Stimulated activated CD8-positive, alpha-beta memory T cell treated with anti-CD3 and anti-CD28 coated beads, Interleukin-12 subunit alpha, Interleukin-12 subunit beta, amount 100 ng/mL, for 1 hour (primary cell): ENCODE measurements at regions not wholly inside any gene's neighbourhood (a gene's known extent, or its start where the extent isn't known, plus 50 kb on each side); places are given as distances from the start of the nearest gene placed in this dataset.

Experiments
- DNase-seq: peaks from one replicate; pipeline ENCODE4 v3.0.0-alpha.2; 2020; ENCODE audit warnings: low read depth

GRCh38 chr2:64769392-64770044, 115.8 kb upstream of the SERTAD2 start:
- DNase-seq, result no peak

DNA sequence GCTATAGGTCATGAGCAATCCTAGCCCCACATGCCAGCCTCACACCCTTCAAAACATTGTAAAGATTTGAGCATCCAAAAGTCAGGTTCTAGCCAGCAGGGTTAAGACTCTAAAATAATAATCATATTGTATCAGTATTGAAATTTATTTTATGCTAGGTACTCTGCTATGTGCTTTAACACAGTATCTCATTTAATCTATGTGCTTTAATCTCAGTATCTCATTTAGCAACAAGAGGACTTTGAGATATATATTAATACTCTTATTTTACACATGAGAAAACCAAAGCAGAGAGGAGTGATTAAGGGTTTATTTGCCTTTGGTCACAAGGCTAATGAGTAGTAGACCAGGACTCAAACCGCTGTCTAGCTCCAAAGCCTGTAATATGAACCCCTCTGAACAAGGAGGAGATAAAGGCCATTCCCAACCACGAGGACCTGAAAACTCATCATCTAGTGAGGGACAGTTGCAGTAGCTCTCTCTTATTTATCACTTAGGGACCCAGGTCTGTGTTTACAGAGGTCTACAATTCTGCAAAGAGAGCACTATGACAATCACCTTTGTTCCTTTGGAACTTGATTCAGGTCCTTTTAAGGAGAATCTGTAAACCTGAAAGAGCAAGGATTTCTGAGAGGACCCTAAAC, 116.5 kb upstream of the SERTAD2 start:
- DNase-seq, result no peak

GRCh38 chr2:64770781-64771334, 117.1 kb upstream of the SERTAD2 start:
- no peak for DNase-seq

GRCh38 chr2:64771737-64772136, 118.0 kb upstream of the SERTAD2 start:
- no peak for DNase-seq

- no peak for DNase-seq
Observed at GRCh38 chr2:64773461-64774118, 119.9 kb upstream of the SERTAD2 start.

- no peak for DNase-seq
Observed at GRCh38 chr2:64777841-64778240, 124.1 kb upstream of the SERTAD2 start.

GRCh38 chr2:64779117-64779690, 125.5 kb upstream of the SERTAD2 start:
- no peak for DNase-seq

- no peak for DNase-seq
Observed at GRCh38 chr2:64780041-64780440, 126.3 kb upstream of the SERTAD2 start.

- DNase-seq, result no peak
Observed at GRCh38 chr2:64781711-64782390, 128.1 kb upstream of the SERTAD2 start.

DNA sequence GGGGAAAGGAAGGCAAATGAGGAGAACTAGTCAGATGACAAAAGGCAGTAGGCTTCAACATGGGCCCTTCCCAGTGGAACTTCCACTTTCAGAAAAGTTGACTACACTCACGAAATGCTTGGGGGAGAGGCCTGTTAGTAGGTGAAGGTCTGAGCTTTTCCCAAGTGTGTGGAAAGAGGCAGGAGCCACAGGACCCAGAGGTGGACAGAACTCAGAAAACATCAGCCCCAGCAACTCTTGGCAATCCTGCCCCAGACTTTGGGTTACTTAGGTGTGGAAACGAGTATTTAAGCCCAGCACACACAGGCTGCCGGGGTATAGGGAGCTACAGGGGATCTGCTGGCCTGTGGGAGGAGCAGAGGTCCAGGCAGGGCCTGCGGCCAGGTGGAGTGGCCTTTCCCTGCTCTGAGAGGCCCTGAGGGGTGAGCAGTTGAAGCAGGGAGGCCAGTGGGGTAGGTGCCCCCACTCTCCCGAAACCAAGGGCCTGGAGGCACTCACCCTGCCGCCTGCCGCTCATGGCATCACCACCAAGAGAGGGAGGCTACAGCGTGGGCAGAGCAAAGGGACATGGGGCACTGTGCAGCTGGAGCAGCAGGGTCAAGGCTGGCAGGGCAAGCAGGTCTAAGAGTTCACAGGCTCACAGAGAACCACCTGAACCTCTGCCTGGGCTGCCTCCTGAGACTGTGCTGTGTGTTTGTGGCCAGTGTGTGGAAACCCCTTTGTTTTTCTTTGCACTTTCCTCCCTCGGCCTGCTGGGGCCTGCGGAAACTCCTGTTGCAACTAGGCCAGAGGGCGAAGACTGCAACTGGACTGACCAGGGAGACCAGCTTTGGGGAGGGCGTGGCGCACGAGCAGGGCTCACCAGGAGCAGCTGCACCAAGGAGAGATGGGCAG, 130.7 kb upstream of the SERTAD2 start:
- no peak for DNase-seq

DNA sequence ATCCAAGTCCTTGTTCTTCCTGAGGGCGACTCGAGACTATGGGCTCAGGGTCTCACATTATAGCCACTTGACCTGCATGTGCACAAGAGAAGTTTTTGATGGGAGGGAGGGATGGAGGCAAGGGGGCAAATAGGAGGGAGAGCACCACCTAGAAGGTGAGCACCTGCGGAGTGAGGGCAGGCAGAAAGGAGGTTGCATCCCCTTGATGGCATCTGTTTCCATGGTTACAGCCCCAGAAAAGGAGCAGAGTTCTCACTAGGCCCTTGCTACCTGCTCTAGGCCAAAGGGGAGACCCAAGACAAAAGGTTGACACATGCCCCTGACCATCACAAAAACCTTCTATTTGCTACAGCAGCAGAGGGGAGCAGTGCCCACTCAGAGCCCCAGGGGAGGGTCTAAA, 131.5 kb upstream of the SERTAD2 start:
- DNase-seq, result no peak

DNA sequence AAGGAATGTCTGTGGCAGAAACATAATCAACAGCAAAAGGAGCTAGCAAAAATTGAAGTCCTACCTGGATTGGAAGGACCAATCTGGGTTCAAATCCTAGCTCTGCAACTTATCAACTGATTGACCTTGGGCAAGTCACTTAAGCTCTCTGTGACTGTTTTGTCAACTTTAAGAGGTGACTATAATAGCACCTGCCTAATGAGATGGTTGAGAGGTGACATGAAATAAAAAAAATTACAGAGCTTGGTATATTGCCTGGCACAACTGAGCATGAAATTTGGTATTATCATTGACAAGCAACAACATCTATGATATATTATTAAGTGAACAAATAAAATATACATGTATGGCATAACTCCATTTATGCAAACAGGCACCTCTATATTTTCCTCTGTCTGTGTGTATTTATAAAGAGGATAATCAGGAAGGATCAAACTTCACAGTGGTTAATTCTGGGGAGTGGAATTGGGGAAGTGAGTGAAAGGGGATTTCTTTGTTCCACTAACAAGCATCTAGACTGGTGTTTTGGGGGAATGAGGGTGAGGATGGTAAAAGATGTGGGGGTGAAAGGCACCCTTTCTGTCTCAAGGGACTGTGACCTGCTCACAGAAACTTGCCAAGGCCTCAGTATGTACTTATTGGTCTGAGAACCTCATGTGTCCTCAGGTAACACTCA, 132.8 kb upstream of the SERTAD2 start:
- DNase-seq, result no peak

DNA sequence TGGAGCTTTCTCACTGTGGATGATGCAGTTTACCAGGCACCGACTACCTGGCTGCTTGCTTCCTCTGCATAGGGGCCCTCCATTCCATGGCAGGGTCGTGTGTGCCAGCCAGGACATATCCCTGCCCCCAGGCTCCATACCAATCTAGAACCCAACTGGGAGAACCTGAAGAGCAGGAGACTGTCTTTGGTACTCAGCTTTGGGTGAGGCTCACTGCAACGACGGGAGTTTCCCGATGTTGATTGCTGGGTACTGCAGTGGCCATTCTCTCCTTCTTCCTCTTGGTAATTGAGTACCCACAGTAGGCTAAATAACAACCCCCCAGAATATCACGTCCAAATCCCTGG, 133.3 kb upstream of the SERTAD2 start:
- DNase-seq, result no peak

DNA sequence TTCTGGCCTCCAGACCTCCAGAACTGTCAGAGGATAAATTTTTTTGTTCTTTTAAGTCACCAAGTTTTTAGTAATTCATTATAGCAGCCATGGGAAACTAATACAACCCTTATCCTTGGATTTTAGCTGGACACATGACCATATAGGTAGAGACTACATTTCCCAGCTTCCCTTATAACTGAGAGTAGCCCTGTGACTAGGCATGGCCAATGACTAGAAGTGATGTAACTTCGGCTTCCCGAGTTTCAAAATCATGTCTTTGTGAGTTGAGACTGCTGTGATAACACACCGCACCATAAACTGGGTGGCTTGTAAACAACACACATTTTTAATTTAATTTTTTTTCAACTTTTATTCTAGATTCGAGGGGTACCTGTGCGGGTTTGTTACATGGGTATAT, 134.0 kb upstream of the SERTAD2 start:
- DNase-seq, result no peak

DNA sequence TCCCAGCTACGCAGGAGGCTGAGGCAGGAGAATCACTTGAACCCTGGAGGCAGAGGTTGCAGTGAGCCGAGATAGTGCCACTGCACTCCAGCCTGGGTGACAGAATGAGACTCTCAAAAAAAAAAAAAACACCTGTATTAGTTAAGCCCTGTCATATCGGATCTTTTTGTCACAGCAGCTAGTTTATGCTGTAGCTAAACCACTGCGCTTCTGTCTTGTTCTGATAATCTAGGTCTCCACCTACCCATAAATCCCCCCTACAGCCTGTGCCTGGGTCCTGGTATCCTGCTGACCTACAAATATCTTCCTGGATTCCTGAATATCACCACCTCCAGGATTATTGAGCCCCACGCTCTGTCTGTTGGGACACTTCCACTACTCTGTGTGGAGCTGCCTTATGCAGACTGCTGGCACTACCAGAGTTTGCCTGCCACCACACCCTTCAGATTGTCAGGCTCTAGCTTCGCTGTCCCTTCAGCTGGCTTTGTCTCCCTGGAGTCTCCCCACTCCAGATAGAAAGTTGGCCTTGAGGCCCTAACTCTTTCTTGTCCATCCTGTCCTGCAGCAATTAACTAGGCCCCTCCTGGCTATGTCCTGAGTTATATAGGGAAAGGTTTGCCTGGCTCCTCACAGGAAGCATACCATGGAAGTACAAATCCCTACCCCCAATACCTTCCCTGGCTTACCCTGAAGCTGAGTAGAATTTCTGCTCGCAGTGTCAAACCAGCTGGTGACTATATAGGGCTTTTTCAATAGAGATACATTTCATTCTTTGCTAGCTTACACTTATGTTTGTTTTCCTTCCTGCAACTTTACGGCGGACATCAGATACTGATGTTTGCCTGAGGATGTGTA, 136.0 kb upstream of the SERTAD2 start:
- no peak for DNase-seq

- DNase-seq, result no peak
Observed at GRCh38 chr2:64792300-64792699, 138.6 kb upstream of the SERTAD2 start.

DNA sequence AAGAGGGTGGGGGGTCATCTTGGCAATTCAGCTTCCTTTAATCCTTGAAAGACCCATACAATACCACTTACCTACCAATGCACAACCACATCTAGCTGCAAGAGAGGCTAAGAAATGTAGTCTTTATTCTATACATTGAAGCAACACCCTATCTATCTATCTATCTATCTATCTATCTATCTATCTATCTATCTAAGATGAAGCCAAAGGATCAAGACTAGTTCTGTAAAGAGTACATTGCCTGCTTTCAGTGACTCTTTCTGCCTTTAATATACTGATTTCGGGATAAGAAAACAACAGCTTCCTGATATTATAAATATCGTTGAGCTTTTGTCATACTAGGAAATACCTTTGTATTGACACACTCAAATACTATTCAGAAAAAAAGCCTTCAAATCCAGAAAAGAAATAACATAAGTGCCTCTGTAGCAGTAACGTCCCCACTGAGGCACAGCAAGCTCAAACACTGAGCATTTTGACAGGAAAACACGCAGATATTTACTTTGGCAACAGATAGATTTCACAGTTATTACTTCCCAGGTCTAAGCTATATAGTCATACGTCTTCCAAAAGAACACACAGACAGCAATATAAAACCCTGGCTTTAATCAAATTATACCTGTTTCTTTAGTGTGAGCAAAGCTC, 139.4 kb upstream of the SERTAD2 start:
- no peak for DNase-seq

GRCh38 chr2:64793701-64794100, 140.0 kb upstream of the SERTAD2 start:
- DNase-seq, result no peak

- no peak for DNase-seq
Observed at GRCh38 chr2:64794426-64794995, 140.8 kb upstream of the SERTAD2 start.
